ENCODE measurements at regions not wholly inside any gene's neighbourhood (a gene's known extent, or its start where the extent isn't known, plus 50 kb on each side); places are given as distances from the start of the nearest gene placed in this dataset.

DNA sequence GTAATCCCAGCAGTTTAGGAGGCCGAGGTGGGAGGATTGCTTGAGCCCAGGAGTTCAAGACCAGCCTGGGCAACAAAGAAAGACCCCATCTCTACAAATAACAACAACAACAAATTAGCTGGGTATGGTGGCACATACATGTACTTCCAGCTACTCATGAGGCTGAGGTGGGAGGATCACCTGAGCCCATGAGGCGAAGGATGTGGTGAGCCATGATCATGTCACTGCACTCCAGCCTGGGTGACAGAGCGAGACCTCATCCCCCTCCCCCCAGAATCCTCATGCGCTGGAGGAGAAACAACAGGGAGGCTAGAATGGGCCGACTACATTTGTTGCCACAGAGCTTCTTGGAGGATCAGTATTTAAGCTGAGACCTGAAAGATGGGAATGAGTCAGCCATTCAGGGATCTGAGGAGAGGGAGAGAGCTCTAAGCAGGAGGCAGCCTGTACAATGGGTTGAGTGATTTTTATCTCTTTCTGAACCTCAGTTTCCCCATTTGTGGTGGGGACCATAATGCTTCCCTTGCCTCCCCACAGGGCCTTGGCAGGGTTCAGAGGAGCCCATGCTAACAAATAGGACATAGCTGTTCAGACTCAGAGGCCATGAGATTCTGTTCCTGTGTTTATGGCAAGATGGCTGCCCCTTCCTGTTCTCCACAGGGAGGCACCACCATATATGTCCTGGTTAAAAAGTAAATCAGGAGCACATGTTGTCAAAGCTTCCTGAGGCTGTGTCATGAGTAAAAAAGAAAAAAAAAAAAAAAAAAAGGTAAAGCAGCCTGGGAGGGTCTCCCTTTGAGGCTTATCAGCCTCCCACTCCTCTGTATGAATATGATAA lies 131.4 kb upstream of the HAAO start:
- H3K4me3 ChIP-seq (ENCODE audit: low read depth, low read length): no peak overlapping the region
- no peak overlapping the region for H2AFZ ChIP-seq
- H3K9me3 ChIP-seq (ENCODE audit: control insufficient read depth, low read length): no peaks in the 10 kb centered on the region
- peak overlapping the region; percentile 70 for H3K27ac ChIP-seq
- no peaks in the 10 kb centered on the region for H3K36me3 ChIP-seq (ENCODE audit: control insufficient read depth, insufficient read depth, low read length)
- H3K4me2 ChIP-seq (ENCODE audit: low read length): no peak overlapping the region
- H3K9ac ChIP-seq: no peak overlapping the region
- H3K27me3 ChIP-seq (ENCODE audit: control insufficient read depth, insufficient read depth, low read length): no peaks in the 10 kb centered on the region
- TF ChIP-seq, protein P1, sequence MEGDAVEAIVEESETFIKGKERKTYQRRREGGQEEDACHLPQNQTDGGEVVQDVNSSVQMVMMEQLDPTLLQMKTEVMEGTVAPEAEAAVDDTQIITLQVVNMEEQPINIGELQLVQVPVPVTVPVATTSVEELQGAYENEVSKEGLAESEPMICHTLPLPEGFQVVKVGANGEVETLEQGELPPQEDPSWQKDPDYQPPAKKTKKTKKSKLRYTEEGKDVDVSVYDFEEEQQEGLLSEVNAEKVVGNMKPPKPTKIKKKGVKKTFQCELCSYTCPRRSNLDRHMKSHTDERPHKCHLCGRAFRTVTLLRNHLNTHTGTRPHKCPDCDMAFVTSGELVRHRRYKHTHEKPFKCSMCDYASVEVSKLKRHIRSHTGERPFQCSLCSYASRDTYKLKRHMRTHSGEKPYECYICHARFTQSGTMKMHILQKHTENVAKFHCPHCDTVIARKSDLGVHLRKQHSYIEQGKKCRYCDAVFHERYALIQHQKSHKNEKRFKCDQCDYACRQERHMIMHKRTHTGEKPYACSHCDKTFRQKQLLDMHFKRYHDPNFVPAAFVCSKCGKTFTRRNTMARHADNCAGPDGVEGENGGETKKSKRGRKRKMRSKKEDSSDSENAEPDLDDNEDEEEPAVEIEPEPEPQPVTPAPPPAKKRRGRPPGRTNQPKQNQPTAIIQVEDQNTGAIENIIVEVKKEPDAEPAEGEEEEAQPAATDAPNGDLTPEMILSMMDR (IDR thresholded peaks at IDR 0.05): no peak
- no peaks in the 10 kb centered on the region for H3K79me2 ChIP-seq
- peaks cover 7% of the 10 kb centered on the region for H3K4me1 ChIP-seq

DNA sequence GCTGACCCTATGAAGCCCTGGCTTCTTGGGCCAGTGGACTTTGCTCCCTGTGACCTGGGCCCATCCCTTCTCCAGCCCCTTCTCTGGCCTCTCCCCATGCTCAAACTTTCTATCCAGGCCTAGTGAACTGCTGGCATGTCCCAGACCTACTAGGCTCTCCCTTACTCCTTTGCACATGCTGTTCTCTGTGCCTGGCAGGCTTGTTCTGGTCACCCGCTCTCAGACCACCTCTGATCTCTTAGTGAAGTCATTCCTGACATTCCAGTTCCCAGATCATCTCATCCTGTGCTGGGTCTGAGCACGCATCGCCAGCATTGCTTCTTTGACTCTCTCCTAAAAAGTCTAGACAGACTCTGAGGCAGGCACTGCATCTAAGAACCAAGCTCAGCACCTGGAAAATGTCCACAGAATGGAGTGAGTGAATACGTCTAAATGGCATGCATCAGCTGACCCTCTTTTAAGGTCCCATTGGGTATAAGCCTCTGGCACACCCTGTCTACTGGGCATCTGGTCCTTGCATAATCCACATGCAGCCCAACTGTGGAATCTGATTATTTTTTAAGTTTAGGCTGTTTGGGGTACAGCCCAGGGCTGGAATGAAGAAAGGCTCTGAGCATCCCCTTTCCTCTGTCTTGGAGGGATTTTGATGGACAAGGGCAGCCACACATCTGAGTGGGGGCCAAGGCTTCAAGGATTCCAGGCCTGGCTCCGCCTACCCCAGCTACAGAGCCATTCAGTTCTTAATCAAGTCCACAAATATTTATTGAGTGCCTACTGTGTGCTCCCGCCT lies 130.6 kb upstream of the HAAO start:
- H3K9ac ChIP-seq: no peak overlapping the region
- no peaks in the 10 kb centered on the region for H3K9me3 ChIP-seq (ENCODE audit: control insufficient read depth, low read length)
- no peaks in the 10 kb centered on the region for H3K79me2 ChIP-seq
- no peak overlapping the region for H3K4me2 ChIP-seq (ENCODE audit: low read length)
- no peaks in the 10 kb centered on the region for H3K36me3 ChIP-seq (ENCODE audit: control insufficient read depth, insufficient read depth, low read length)
- no peaks in the 10 kb centered on the region for H3K27me3 ChIP-seq (ENCODE audit: control insufficient read depth, insufficient read depth, low read length)
- H3K4me3 ChIP-seq (ENCODE audit: low read depth, low read length): no peak overlapping the region
- H3K27ac ChIP-seq: no peak overlapping the region
- H3K4me1 ChIP-seq: peaks cover 7% of the 10 kb centered on the region
- H2AFZ ChIP-seq: no peak overlapping the region
- TF ChIP-seq, protein P1 (IDR thresholded peaks at IDR 0.05): no peak

DNA sequence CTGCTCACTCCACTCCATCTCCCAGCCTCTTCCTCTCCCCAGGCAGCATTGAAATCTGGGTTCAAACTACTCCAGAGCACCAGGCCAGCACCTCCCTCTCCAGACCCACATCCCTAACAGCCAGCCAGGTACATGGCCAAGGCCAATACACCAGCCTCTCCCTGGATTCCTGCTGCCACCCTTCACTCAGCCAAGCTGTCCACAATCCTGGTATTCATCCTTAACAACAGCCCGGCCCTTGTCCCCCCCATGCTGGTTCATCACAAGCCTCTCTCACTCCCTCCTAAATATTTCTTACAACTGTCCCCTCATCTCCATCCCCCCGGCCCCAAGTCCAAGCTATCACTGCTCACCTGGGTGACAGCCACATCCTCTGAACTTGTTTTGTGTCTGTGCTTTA lies 129.9 kb upstream of the HAAO start:
- H3K4me2 ChIP-seq (ENCODE audit: low read length): no peak overlapping the region
- H3K79me2 ChIP-seq: no peaks in the 10 kb centered on the region
- no peak overlapping the region for H3K27ac ChIP-seq
- H3K36me3 ChIP-seq (ENCODE audit: control insufficient read depth, insufficient read depth, low read length): no peaks in the 10 kb centered on the region
- H2AFZ ChIP-seq: no peak overlapping the region
- H3K4me1 ChIP-seq: peaks cover 7% of the 10 kb centered on the region
- no peaks in the 10 kb centered on the region for H3K9me3 ChIP-seq (ENCODE audit: control insufficient read depth, low read length)
- H3K4me3 ChIP-seq (ENCODE audit: low read depth, low read length): no peak overlapping the region
- TF ChIP-seq, protein P1 (IDR thresholded peaks at IDR 0.05): no peak
- no peaks in the 10 kb centered on the region for H3K27me3 ChIP-seq (ENCODE audit: control insufficient read depth, insufficient read depth, low read length)
- H3K9ac ChIP-seq: no peak overlapping the region

DNA sequence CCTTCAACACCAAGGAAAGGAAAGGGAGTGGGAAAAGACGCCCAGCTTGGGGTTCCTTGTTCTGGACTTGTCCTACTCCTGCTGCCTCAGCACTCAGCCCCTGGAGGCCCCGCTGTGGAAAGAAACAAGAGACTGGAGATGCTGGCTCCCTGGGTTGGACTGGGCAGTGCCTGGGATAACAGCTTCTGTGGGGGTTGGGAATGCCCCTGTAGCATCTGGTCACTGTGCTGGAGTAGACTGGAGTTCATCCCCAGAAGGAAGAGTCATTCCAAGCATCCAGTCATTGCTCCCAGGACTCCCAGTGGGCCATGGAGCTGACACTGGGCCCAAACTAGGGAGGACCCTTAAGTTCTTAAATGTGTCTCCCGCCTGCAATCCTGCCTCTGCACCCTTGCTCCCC lies 129.3 kb upstream of the HAAO start:
- no peak overlapping the region for H3K27ac ChIP-seq
- H3K9ac ChIP-seq: no peak overlapping the region
- H3K36me3 ChIP-seq (ENCODE audit: control insufficient read depth, insufficient read depth, low read length): no peaks in the 10 kb centered on the region
- H3K27me3 ChIP-seq (ENCODE audit: control insufficient read depth, insufficient read depth, low read length): no peaks in the 10 kb centered on the region
- no peak overlapping the region for H3K4me2 ChIP-seq (ENCODE audit: low read length)
- peaks cover 7% of the 10 kb centered on the region for H3K4me1 ChIP-seq
- H3K79me2 ChIP-seq: no peaks in the 10 kb centered on the region
- no peak overlapping the region for H3K4me3 ChIP-seq (ENCODE audit: low read depth, low read length)
- H3K9me3 ChIP-seq (ENCODE audit: control insufficient read depth, low read length): no peaks in the 10 kb centered on the region
- H2AFZ ChIP-seq: no peak overlapping the region
- TF ChIP-seq, protein P1 (IDR thresholded peaks at IDR 0.05): no peak

All from parathyroid adenoma (tissue), 2 donors.